ENCODE measurements at regions not wholly inside any gene's neighbourhood (a gene's known extent, or its start where the extent isn't known, plus 50 kb on each side); places are given as distances from the start of the nearest gene placed in this dataset.

GRCh38 chr12:30514666-30515065 lies 181.0 kb downstream of the IPO8 start:
- no peak for DNase-seq
- Histone ChIP-seq H3K9ac (no peak overlapping the region), H3K9me2 (ENCODE audit: insufficient read depth) (no peaks in the 10 kb centered on the region), H3F3A (ENCODE audit: insufficient read depth) (no peaks in the 10 kb centered on the region), H3K9me3 (ENCODE audit: low read depth) (no peaks in the 10 kb centered on the region), H3K36me3 (ENCODE audit: low read depth) (no peaks in the 10 kb centered on the region), H3K4me2 (ENCODE audit: unreplicated experiment) (no peak overlapping the region), H2AFZ (no peak overlapping the region), H3K79me2 (ENCODE audit: insufficient read depth) (no peaks in the 10 kb centered on the region), H3K4me1 (ENCODE audit: insufficient read depth) (no peaks in the 10 kb centered on the region), H4K20me1 (ENCODE audit: insufficient read depth) (no peaks in the 10 kb centered on the region), H3K27ac (no peak overlapping the region), H3K27me3 (replicated peaks; ENCODE audit: insufficient read depth) (no peaks in the 10 kb centered on the region), H3K4me3 (no peak overlapping the region)
- TF ChIP-seq EZH2phosphoT487 (IDR thresholded peaks at IDR 0.05; ENCODE audit: insufficient read depth, low read depth) = no peak
- TF ChIP-seq EZH2 (IDR thresholded peaks at IDR 0.05; ENCODE audit: insufficient read depth, poor library complexity, severe bottlenecking) = no peak
- in situ Hi-C loops (cut with MboI) = no loop called here
- WGBS, 2 experiments (ENCODE audit: low coverage in 1 of 2, low lambda C conversion rate in 2 of 2, missing lambda C conversion rate in 2 of 2) = 19% methylated on average over 5 of the region's 5 CpGs

GRCh38 chr12:30508205-30508967 lies 187.3 kb downstream of the IPO8 start:
- TF ChIP-seq EZH2phosphoT487 (IDR thresholded peaks at IDR 0.05; ENCODE audit: insufficient read depth, low read depth) (no peak), EZH2 (IDR thresholded peaks at IDR 0.05; ENCODE audit: insufficient read depth, poor library complexity, severe bottlenecking) (no peak)
- in situ Hi-C loops (cut with MboI) = no loop called here
- no peak for DNase-seq

DNA sequence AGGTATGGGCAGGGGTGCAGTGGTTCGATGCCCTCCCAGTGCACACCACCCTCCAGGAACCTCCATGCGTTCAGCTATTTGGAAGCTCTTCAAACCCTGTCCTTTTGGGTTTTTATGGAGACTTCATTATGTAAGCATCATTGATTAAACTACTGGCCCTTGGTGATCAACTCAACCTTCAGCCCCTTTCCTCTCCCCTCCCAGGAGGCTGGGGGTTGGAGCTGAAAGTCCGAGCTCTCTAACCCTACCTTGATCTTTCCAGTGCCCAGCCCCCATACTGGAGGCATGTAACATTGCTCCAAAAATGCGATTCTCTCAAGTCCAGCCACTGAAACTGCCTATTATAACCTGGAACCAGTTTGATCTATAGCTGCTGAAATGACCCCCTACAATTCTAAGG lies 188.1 kb downstream of the IPO8 start:
- Histone ChIP-seq H3K9me2 (ENCODE audit: insufficient read depth) (no peaks in the 10 kb centered on the region), H2AFZ (no peak overlapping the region), H3F3A (ENCODE audit: insufficient read depth) (no peaks in the 10 kb centered on the region), H4K20me1 (ENCODE audit: insufficient read depth) (no peaks in the 10 kb centered on the region), H3K27ac (no peak overlapping the region), H3K4me2 (ENCODE audit: unreplicated experiment) (no peak overlapping the region), H3K4me3 (no peak overlapping the region), H3K9ac (no peak overlapping the region), H3K79me2 (ENCODE audit: insufficient read depth) (no peaks in the 10 kb centered on the region), H3K9me3 (ENCODE audit: low read depth) (no peaks in the 10 kb centered on the region), H3K4me1 (ENCODE audit: insufficient read depth) (no peaks in the 10 kb centered on the region), H3K36me3 (ENCODE audit: low read depth) (no peaks in the 10 kb centered on the region), H3K27me3 (replicated peaks; ENCODE audit: insufficient read depth) (no peaks in the 10 kb centered on the region; the same call in 1 of the 2 replicates)
- DNase-seq = no peak
- no peak for TF ChIP-seq EZH2phosphoT487 (IDR thresholded peaks at IDR 0.05; ENCODE audit: insufficient read depth, low read depth)
- no peak for TF ChIP-seq EZH2 (IDR thresholded peaks at IDR 0.05; ENCODE audit: insufficient read depth, poor library complexity, severe bottlenecking)
- 31 to 49% methylated on average over 4 of the region's 4 CpGs for WGBS, 2 experiments (ENCODE audit: low coverage in 1 of 2, low lambda C conversion rate in 2 of 2, missing lambda C conversion rate in 2 of 2)
- in situ Hi-C loops (cut with MboI) = no loop called here

More at GRCh38 chr12:30508205-30508967, 187.3 kb downstream of the IPO8 start:
- H3K9me2 ChIP-seq (ENCODE audit: insufficient read depth) = no peaks in the 10 kb centered on the region
- H3K27ac ChIP-seq = no peak overlapping the region
- H3K79me2 ChIP-seq (ENCODE audit: insufficient read depth) = no peaks in the 10 kb centered on the region
- H3K4me1 ChIP-seq (ENCODE audit: insufficient read depth) = no peaks in the 10 kb centered on the region
- no peaks in the 10 kb centered on the region for H3K9me3 ChIP-seq (ENCODE audit: low read depth)
- H3F3A ChIP-seq (ENCODE audit: insufficient read depth) = no peaks in the 10 kb centered on the region
- H2AFZ ChIP-seq = no peak overlapping the region
- H3K4me2 ChIP-seq (ENCODE audit: unreplicated experiment) = no peak overlapping the region
- no peaks in the 10 kb centered on the region for H4K20me1 ChIP-seq (ENCODE audit: insufficient read depth)
- H3K9ac ChIP-seq = no peak overlapping the region
- 70 to 71% methylated on average over 4 of the region's 4 CpGs for WGBS, 2 experiments (ENCODE audit: low coverage in 1 of 2, low lambda C conversion rate in 2 of 2, missing lambda C conversion rate in 2 of 2)
- no peak overlapping the region for H3K4me3 ChIP-seq
- H3K36me3 ChIP-seq (ENCODE audit: low read depth) = no peaks in the 10 kb centered on the region
- H3K27me3 ChIP-seq (replicated peaks; ENCODE audit: insufficient read depth) = no peaks in the 10 kb centered on the region; the same call in 1 of the 2 replicates

GRCh38 chr12:30506411-30506810 lies 189.3 kb downstream of the IPO8 start:
- H3K9ac ChIP-seq = no peak overlapping the region
- H3K27ac ChIP-seq = no peak overlapping the region
- no peak for DNase-seq
- H3K27me3 ChIP-seq (replicated peaks; ENCODE audit: insufficient read depth) = no peaks in the 10 kb centered on the region; the same call in 1 of the 2 replicates
- 64% methylated on average over 7 of the region's 7 CpGs for WGBS, 2 experiments (ENCODE audit: low coverage in 1 of 2, low lambda C conversion rate in 2 of 2, missing lambda C conversion rate in 2 of 2)
- H3K4me2 ChIP-seq (ENCODE audit: unreplicated experiment) = no peak overlapping the region
- no peaks in the 10 kb centered on the region for H3K36me3 ChIP-seq (ENCODE audit: low read depth)
- H4K20me1 ChIP-seq (ENCODE audit: insufficient read depth) = no peaks in the 10 kb centered on the region
- TF ChIP-seq EZH2phosphoT487 (IDR thresholded peaks at IDR 0.05; ENCODE audit: insufficient read depth, low read depth) (no peak), EZH2 (IDR thresholded peaks at IDR 0.05; ENCODE audit: insufficient read depth, poor library complexity, severe bottlenecking) (no peak)
- no peaks in the 10 kb centered on the region for H3K4me1 ChIP-seq (ENCODE audit: insufficient read depth)
- H3K9me2 ChIP-seq (ENCODE audit: insufficient read depth) = no peaks in the 10 kb centered on the region
- H3K79me2 ChIP-seq (ENCODE audit: insufficient read depth) = no peaks in the 10 kb centered on the region
- in situ Hi-C loops (cut with MboI) = no loop called here
- no peak overlapping the region for H2AFZ ChIP-seq
- no peaks in the 10 kb centered on the region for H3K9me3 ChIP-seq (ENCODE audit: low read depth)
- no peak overlapping the region for H3K4me3 ChIP-seq
- H3F3A ChIP-seq (ENCODE audit: insufficient read depth) = no peaks in the 10 kb centered on the region
